ENCODE measurements at regions not wholly inside any gene's neighbourhood (a gene's known extent, or its start where the extent isn't known, plus 50 kb on each side); places are given as distances from the start of the nearest gene placed in this dataset.
"Not testable (repeated sequence)": the region's sequence is repeated elsewhere in the genome, so short reads cannot be mapped to it uniquely, and the experiment has no call there.

DNA sequence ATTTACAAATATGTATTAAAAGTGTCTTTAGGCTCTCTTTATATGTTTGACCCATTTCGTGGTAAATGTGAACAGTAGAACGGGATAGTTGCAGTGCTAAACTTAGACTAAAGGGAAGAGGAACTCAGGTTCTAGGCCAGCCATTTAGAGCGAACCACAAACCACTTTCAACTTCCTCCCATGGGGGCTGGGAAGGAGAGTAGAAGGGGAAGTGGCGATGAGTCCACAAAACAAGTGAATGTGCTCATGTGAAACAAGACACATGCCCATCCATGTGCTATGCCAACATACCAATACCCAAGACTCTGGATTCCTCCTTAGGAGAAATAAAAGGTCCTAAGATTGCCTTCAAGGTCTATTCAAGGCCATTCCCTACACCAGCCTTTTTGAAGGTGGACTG, 940.4 kb upstream of the FOXG1 start:
- H4K20me1 ChIP-seq (ENCODE audit: insufficient read depth, low read length); H3K9me3 ChIP-seq (ENCODE audit: insufficient read depth, low read length, severe bottlenecking); H3K36me3 ChIP-seq (ENCODE audit: insufficient read depth, low read length); H3K4me2 ChIP-seq (ENCODE audit: insufficient read depth, low read length); H3K27ac ChIP-seq (ENCODE audit: low read length); H3K27me3 ChIP-seq (ENCODE audit: insufficient read depth, low read length, poor library complexity); H2AFZ ChIP-seq (ENCODE audit: low read depth, low read length); H3K79me2 ChIP-seq (ENCODE audit: insufficient read depth, low read length); H3K9ac ChIP-seq (ENCODE audit: low read depth, low read length); H3K4me1 ChIP-seq (ENCODE audit: insufficient read depth, low read length); ATAC-seq (ENCODE audit: insufficient read depth, low read depth); H3K4me3 ChIP-seq (ENCODE audit: low read depth in 1 of 2, low read length in 2 of 2): not testable (repeated sequence)
- peak; percentile 35 for DNase-seq

DNA sequence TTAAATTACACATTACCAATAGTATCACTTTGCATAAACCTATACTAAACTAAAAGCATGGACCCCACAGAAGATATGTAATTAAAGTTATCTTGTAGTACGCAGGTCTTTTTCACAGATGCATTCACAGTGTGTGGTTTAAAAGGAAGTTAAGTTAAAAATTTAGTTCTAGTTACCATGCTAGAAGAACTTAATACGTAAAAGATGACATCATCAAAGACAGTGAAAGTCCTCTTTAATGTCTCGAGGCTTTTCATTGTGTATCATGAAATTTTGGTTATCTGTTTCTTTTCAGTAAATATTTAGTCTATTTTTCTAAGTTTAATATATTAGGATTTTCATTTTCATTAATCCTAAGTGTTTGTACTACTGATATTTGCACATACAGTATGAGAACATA, 934.6 kb upstream of the FOXG1 start:
- not testable (repeated sequence) for H3K4me1 ChIP-seq (ENCODE audit: insufficient read depth, low read length); ATAC-seq (ENCODE audit: insufficient read depth, low read depth); H3K27ac ChIP-seq (ENCODE audit: low read length); H3K9me3 ChIP-seq (ENCODE audit: insufficient read depth, low read length, severe bottlenecking); H3K79me2 ChIP-seq (ENCODE audit: insufficient read depth, low read length); H4K20me1 ChIP-seq (ENCODE audit: insufficient read depth, low read length); H3K4me3 ChIP-seq (ENCODE audit: low read depth in 1 of 2, low read length in 2 of 2); DNase-seq; H3K4me2 ChIP-seq (ENCODE audit: insufficient read depth, low read length); H3K36me3 ChIP-seq (ENCODE audit: insufficient read depth, low read length); H3K9ac ChIP-seq (ENCODE audit: low read depth, low read length); H2AFZ ChIP-seq (ENCODE audit: low read depth, low read length); H3K27me3 ChIP-seq (ENCODE audit: insufficient read depth, low read length, poor library complexity)

DNA sequence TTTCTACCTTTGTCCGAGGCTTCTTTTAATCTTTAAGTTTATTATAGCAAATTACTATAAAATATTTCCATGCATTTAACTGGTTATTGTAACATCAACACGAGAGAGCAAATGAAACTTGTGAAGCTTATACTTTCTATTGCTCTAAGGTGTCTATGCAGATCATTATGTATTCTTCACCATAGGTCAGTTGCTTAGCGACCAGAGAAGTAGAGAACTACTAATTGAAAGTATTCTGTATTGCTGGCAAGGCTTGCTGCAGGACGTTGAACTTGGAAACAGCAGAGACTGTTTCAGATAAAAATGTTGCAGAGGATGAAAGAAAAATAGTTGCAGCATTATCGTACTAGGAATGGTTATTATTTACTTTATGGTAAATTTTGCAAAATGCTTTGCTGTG, 933.6 kb upstream of the FOXG1 start:
- H3K9ac ChIP-seq (ENCODE audit: low read depth, low read length) = not testable (repeated sequence)

DNA sequence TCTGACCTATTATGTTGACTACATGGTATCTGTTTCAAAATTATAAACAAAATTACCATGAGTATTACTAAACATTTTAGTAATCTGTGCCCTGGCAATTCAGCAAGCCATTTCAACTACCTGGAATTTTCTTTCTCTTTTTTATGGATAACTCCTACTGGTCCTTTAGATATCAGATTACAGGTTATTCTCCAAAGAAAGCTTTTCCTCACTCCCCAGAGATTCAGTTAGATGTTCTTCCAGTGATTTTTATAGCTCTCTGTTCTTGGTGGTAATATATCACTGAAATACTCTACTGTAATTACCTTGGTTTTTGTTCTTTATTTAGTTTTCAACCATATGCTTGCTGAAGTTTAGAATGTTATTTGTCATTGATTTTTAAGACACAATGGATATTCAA, 930.2 kb upstream of the FOXG1 start:
- TF ChIP-seq EZH2 (IDR thresholded peaks at IDR 0.05; ENCODE audit: borderline replicate concordance, low read depth, low read length, severe bottlenecking) = no peak
- TF ChIP-seq, protein P1, sequence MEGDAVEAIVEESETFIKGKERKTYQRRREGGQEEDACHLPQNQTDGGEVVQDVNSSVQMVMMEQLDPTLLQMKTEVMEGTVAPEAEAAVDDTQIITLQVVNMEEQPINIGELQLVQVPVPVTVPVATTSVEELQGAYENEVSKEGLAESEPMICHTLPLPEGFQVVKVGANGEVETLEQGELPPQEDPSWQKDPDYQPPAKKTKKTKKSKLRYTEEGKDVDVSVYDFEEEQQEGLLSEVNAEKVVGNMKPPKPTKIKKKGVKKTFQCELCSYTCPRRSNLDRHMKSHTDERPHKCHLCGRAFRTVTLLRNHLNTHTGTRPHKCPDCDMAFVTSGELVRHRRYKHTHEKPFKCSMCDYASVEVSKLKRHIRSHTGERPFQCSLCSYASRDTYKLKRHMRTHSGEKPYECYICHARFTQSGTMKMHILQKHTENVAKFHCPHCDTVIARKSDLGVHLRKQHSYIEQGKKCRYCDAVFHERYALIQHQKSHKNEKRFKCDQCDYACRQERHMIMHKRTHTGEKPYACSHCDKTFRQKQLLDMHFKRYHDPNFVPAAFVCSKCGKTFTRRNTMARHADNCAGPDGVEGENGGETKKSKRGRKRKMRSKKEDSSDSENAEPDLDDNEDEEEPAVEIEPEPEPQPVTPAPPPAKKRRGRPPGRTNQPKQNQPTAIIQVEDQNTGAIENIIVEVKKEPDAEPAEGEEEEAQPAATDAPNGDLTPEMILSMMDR (IDR thresholded peaks at IDR 0.05; ENCODE audit: borderline replicate concordance, extremely low read depth, low read length, poor library complexity, severe bottlenecking) = no peak
- Histone ChIP-seq H3K9ac (ENCODE audit: low read depth, low read length) (no peak overlapping the region), H3K4me3 (ENCODE audit: low read depth in 1 of 2, low read length in 2 of 2) (no peak overlapping the region), H2AFZ (ENCODE audit: low read depth, low read length) (no peak overlapping the region), H3K36me3 (ENCODE audit: insufficient read depth, low read length) (no peaks in the 10 kb centered on the region), H4K20me1 (ENCODE audit: insufficient read depth, low read length) (no peaks in the 10 kb centered on the region), H3K27ac (ENCODE audit: low read length) (no peak overlapping the region), H3K27me3 (ENCODE audit: insufficient read depth, low read length, poor library complexity) (no peaks in the 10 kb centered on the region), H3K79me2 (ENCODE audit: insufficient read depth, low read length) (no peaks in the 10 kb centered on the region), H3K9me3 (ENCODE audit: insufficient read depth, low read length, severe bottlenecking) (no peaks in the 10 kb centered on the region), H3K4me1 (ENCODE audit: insufficient read depth, low read length) (no peaks in the 10 kb centered on the region), H3K4me2 (ENCODE audit: insufficient read depth, low read length) (no peak overlapping the region)
- ATAC-seq (ENCODE audit: insufficient read depth, low read depth) (no peak), DNase-seq (no peak)

More for the DNA sequence above, 933.6 kb upstream of the FOXG1 start:
- H3K4me1 ChIP-seq (ENCODE audit: insufficient read depth, low read length); H3K4me3 ChIP-seq (ENCODE audit: low read depth in 1 of 2, low read length in 2 of 2); H3K4me2 ChIP-seq (ENCODE audit: insufficient read depth, low read length); H3K27me3 ChIP-seq (ENCODE audit: insufficient read depth, low read length, poor library complexity); H4K20me1 ChIP-seq (ENCODE audit: insufficient read depth, low read length); H3K79me2 ChIP-seq (ENCODE audit: insufficient read depth, low read length); H3K9me3 ChIP-seq (ENCODE audit: insufficient read depth, low read length, severe bottlenecking); DNase-seq; H3K27ac ChIP-seq (ENCODE audit: low read length); ATAC-seq (ENCODE audit: insufficient read depth, low read depth); H3K36me3 ChIP-seq (ENCODE audit: insufficient read depth, low read length); H2AFZ ChIP-seq (ENCODE audit: low read depth, low read length): not testable (repeated sequence)

DNA sequence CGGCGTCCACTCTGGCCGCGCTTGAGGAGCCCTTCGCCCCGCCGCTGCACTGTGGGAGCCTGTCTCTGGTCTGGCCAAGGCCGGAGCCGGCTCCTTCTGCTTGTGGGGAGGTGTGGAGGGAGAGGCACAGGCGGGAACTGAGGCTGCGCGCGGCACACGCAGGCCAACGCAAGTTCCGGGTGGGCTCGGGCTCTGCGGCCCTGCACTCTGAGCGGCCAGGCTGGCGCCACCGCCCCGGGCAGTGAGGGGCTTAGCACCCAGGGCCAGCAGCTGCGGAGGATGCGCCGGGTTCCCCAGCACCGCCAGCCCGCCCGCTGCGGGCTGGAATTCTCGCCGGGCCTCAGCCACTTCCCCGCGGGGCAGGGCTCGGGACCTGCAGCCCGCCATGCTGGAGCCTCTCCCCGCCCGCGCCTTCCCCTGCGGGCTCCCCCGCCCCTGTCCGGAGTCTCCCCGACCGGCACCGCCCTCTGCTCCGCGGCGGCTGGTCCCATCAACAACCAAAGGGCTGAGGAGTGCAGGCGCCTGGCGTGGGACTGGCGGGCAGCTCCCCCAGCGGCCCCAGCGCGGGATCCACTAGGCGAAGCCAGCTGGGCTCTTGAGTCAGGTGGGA, 921.2 kb upstream of the FOXG1 start:
- Histone ChIP-seq H3K9ac (ENCODE audit: low read depth, low read length) (no peak overlapping the region), H3K4me1 (ENCODE audit: insufficient read depth, low read length) (no peaks in the 10 kb centered on the region), H3K4me2 (ENCODE audit: insufficient read depth, low read length) (no peak overlapping the region), H3K79me2 (ENCODE audit: insufficient read depth, low read length) (no peaks in the 10 kb centered on the region), H2AFZ (ENCODE audit: low read depth, low read length) (no peak overlapping the region), H3K27ac (ENCODE audit: low read length) (no peak overlapping the region), H4K20me1 (ENCODE audit: insufficient read depth, low read length) (no peaks in the 10 kb centered on the region), H3K9me3 (ENCODE audit: insufficient read depth, low read length, severe bottlenecking) (no peaks in the 10 kb centered on the region), H3K27me3 (ENCODE audit: insufficient read depth, low read length, poor library complexity) (no peaks in the 10 kb centered on the region), H3K4me3 (ENCODE audit: low read depth in 1 of 2, low read length in 2 of 2) (no peak overlapping the region), H3K36me3 (ENCODE audit: insufficient read depth, low read length) (no peaks in the 10 kb centered on the region)
- no peak for ATAC-seq (ENCODE audit: insufficient read depth, low read depth)
- TF ChIP-seq, protein P1 (IDR thresholded peaks at IDR 0.05; ENCODE audit: borderline replicate concordance, extremely low read depth, low read length, poor library complexity, severe bottlenecking) = no peak
- no peak for TF ChIP-seq EZH2 (IDR thresholded peaks at IDR 0.05; ENCODE audit: borderline replicate concordance, low read depth, low read length, severe bottlenecking)
- no peak for DNase-seq
